ENCODE measurements at regions not wholly inside any gene's neighbourhood (a gene's known extent, or its start where the extent isn't known, plus 50 kb on each side); places are given as distances from the start of the nearest gene placed in this dataset.
"Not testable (repeated sequence)": the region's sequence is repeated elsewhere in the genome, so short reads cannot be mapped to it uniquely, and the experiment has no call there.

DNA sequence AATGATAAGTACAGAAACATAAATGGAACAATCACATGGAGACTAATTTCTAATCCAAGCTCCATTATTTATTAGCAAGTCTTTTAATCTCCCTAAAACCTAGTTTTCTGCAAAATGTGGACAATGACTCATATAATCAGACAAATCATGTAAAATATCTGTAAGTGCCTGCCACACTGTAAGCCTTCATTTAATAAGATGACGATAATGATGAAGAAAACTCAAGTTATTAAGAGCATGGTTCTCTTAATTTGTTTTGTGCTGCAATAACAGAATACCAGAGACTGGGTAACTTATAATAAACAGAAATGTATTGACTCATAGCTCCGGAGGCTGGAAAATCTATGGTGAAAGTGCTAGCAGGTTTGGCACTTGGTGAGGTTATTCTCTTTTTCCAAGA lies 535.3 kb upstream of the LRFN5 start:
- no peak for DNase-seq (ENCODE audit: low read depth)

DNA sequence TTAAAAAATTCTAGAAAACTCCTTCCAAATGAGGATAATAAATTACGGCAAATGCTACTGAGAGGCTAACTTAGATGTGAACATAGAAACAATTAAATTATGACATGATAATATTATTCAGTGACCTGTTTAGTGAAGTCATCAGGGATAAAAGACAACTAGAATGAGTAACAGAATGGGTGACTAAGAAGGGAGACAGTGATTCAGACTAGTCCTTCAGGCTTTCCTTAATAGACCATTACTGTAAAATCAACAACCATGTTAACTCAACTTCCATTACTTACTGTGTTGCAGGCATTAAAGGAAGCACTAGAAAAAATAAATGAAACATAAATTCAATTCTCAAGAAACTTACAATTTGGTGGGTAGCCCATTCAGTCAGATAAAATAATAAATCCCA lies 543.9 kb upstream of the LRFN5 start:
- DNase-seq (ENCODE audit: low read depth), result no peak

DNA sequence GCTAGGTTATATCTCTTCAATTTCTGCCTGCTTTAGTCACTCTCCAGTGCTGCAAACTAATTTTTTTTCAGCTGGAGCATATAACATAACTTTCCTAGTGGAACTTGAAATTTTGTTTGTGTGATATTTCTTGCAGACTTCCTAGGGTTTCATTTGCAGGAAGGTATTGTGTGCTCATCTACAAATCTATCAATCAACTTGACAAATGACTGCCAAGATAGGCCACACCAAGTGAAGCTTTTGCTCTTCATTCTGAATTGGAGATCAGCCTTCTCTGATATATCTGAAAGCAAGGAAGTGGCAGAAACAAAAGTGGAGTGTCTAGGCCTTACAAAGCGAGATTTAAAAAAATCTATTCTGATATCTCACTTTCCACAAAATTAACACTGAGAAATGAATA lies 551.1 kb upstream of the LRFN5 start:
- DNase-seq (ENCODE audit: low read depth), result no peak

DNA sequence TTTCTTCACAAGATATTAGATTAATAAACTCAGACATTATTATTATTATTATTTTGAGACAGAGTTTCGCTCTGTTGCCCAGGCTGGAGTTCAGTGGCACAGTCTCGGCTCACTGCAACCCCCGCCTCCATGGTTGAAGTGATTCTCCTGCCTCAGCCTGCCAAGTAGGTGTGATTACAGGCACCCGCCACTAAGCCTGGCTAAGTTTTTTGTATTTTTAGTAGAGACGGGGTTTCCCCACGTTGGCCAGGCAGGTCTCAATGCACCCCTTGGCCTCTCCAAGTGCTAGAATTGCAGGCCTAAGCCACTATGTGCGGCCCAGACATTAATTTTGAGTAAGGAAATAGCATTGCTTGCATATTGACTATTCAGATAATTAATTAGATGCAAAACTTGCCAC lies 554.9 kb upstream of the LRFN5 start:
- DNase-seq (ENCODE audit: low read depth), result no peak

DNA sequence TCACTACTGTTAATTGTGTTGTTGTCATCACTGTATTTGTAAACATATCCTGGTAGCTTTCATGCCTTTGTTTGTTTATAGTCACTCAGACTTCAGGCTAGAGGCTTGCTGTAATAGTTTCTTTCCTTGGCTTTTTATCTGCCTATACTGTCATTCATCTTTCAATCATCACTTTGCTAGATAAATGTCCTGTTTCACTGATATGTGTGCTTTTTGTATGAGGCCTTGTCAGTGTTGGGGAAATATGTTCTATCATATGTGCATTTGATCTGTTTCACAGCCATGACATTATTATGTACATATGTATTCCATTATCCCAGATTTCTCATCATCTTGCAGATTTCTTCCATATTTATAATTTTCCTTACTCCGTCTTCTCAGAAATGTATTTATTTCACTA lies 558.9 kb upstream of the LRFN5 start:
- no peak for DNase-seq (ENCODE audit: low read depth)

DNA sequence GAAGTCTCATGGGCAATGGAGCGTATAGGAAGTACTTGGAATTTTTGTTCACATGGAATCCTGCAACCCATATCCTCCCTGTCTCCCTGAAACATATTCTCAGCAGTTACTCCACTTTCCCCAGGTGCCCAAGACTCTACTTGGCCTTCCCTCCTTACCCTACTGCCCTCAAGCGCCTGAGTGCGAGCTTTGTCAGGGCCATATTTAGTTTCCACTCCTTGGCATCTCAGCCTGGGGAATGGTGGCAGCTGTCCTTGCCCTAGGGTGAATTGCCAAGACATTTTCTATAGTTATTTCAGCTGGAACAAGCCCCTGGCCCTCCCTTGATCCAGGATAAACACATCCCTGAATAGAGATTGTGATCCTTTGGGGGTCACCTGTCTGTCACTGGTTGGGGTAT lies 569.3 kb upstream of the LRFN5 start:
- DNase-seq (ENCODE audit: low read depth), result no peak

DNA sequence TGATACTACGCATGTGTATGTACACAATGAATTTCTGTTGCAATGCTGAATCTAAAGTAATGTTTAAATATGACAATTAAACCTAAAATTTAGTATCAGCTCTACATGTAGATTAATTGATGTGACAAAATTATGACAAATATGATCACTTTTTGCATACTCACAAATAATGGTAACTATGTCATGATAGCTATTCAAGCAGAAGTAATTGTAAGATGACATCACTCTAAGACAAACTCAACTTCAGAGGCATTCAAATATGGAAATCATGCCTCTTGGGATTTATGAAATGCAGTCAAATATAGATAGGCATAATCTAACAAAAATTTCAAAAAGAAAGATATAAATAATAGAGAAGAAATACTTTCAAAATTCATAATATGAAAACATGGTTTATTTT lies 571.7 kb upstream of the LRFN5 start:
- DNase-seq (ENCODE audit: low read depth), result no peak

DNA sequence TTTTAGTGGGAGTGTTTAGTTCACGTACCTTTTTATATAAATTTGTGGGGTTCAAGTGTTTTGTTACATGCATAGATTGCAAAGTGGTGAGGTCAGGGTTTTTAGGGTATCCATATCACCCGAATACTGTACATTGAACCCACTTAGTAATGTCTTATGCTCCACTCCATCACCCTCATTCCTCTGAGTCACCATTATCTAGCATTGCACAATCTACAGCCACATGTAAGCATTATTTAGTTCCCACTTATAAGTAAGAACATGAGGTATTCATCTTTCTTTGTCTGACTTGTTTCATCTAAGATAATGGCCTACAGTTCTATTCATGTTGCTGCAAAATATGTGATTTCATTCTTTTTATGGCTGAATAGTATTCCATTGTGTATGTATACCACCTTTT lies 583.7 kb upstream of the LRFN5 start:
- DNase-seq (ENCODE audit: low read depth), result peak; percentile 7

DNA sequence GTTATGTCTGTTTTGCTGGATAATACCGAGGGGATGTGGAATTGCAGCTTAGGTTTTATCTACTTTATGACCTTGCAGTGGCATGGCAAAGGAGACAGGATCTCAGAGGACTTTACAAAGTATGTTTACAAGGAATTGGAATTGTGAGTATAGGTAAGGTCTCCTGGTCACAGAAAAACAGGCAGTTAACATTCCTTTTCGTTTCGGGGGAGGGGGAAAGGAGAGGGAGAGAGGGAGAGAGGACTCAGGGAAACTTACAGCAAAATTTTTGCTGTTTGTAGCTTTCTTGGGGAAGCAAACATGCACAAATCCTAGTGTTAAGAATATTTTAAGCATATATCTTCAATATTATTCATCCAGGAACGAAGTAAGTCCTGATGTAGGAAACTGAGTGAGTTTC lies 590.5 kb upstream of the LRFN5 start:
- DNase-seq (ENCODE audit: low read depth), result no peak

DNA sequence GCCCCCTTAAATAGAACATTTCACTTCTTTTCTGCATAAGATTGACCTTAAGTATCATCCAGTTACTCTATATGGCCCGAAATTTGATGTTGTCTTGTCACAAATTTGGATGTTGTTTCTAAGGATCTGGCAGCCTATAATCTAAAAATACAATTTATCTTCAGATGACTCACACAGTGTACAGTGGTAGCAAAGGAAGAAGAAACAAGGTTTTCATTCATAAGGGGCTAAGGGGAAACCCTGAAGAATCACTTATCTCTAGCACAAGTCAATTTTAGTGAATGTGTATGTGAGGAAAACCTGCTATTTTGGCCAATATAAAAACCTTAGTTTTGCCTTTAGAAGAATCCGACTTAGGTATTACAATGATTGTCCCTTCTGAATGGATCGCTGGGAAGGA lies 606.3 kb upstream of the LRFN5 start:
- DNase-seq (ENCODE audit: low read depth), result no peak

DNA sequence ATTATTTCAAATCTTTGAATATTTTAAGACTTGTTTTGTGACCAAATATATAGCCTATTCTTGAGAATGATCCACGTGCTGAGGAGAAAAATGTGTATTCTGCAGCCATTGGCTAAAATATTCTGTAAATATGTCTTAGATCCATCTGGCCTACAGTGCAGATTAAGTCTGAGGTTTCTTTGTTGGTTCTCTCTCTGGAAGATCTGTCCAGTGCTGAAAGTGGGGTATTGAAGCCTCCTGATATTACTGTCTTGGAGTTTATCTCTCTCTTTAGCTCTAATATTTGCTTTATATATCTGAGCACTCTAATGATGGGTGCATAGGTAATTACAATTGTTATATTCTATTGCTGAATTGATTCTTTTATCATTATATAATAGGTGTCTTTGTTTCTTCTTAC lies 617.4 kb upstream of the LRFN5 start:
- DNase-seq (ENCODE audit: low read depth), result no peak

DNA sequence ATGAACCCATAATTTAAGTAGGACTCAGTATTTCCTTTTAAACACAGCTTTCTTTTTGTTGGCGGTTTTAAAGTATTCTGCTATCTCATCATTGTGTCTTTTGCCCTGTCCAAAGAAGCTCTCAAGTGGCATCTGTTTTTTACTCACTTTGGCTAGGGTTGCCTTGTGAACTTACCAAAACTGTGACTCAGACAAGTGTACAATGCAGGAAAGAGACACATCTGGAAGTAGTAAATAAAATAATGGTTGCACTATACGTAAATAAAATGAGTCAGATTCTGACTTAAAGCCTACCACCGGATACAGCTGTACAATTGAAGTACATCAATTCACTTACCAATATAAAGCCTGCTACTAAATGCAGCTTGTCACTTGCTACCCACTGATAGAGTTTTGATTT lies 619.2 kb upstream of the LRFN5 start:
- no peak for DNase-seq (ENCODE audit: low read depth)

DNA sequence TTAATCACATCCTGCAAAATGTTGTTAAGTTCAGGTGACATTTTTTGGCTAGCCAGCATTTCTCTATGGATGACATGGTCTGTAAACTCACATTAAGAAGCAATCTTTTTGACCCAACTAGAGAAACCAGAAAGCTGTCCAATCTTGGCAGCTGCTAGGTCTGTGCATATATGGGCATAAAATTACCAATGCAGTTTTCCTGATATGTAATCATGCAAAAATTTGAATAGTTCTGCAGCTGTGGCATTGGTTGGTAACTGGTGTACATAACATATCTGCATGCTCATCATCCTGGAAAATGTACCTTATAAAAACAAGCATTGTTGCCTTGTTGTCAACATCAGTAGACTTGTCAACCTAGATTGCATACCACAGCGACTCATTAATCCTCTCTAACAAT lies 620.0 kb upstream of the LRFN5 start:
- no peak for DNase-seq (ENCODE audit: low read depth)

DNA sequence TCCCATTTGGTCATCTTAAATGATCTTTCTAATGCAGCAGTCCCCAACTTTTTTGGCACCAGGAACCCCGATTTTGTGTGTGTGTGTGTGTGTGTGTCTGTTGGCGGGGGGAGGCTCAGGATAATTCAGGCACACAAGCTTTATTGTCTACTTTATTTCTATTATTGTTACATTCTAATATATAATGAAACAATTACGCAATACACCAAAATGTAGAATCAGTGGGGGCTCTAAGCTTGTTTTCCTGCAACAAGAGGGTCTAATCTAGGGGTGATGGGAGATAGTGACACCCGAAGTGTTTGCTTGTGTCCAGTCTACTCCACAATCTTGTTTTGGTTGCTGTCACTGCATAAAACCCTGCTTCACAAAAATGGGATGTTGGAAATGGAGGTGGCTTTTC lies 621.1 kb upstream of the LRFN5 start:
- DNase-seq (ENCODE audit: low read depth), result no peak

DNA sequence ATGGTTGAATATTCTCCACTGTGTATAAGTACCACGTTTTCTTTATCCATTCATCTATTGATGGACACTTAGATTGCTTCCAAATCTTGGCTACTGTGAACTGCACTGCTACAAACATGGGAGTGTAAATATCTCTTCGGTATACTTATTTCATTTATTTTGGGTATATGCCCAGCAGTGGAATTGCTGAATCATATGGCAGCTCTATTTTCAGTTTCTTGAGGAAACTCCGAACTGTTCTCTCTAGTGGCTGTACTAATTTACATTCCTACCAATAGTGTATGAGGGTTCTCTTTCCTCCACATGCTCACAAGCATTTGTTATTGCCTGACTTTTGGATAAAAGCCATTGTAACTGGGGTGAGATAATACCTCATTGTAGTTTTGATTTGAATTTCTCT lies 623.1 kb upstream of the LRFN5 start:
- no peak for DNase-seq (ENCODE audit: low read depth)

DNA sequence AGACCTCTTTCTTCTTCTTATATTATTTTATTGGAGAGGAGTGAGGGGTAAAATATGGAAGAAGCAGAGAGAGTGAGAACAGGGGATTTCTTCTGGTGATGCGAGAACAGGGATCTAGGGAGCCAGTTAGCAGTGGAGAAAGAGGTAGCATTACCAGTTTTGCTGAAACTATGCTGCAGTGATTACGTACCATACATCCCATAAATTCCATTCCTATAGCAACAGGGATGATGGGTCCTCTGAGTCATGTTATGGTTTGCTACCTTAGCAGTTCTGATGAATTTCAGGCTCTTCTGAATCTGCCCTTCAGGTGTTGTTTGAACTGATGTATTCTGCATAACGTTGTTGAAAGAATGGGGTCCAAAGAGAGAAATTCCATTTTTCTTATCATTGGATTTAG lies 625.4 kb upstream of the LRFN5 start:
- no peak for DNase-seq (ENCODE audit: low read depth)

DNA sequence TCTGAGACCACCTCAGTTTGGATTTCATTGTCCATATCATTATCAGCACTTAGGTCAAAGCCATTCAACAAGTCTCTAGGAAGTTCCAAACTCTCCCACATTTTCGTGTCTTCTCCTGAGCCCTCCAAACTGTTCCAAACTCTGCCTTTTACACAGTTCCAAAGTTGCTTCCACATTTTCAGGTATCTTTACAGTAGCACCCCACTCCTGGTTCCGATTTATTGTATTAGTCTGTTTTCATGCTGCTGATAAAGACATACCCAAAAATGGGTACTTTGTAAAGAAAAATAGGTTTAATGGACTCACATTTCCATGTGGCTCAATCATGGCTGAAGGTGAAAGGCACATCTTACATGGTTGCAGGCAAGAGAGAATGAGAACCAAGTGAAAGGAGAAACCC lies 646.4 kb upstream of the LRFN5 start:
- DNase-seq (ENCODE audit: low read depth), result not testable (repeated sequence)

DNA sequence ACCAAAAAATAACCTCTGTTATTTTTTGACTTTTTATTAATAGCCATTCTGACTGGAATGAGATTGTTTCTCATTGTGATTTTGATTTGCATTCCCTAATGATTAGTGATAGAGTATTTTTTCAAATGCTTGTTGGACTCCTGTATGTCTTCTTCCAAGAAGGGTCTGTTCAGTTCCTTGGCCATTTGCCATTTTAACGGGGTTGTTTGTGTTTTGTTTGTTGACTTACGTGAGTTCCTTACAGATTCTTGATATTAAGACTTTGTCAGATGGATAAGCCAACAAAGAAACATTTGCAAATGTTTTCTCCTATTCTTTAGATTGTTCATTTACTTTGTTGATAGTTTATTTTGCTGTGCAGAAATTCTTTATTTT lies 651.6 kb upstream of the LRFN5 start:
- no peak for DNase-seq (ENCODE audit: low read depth)

DNA sequence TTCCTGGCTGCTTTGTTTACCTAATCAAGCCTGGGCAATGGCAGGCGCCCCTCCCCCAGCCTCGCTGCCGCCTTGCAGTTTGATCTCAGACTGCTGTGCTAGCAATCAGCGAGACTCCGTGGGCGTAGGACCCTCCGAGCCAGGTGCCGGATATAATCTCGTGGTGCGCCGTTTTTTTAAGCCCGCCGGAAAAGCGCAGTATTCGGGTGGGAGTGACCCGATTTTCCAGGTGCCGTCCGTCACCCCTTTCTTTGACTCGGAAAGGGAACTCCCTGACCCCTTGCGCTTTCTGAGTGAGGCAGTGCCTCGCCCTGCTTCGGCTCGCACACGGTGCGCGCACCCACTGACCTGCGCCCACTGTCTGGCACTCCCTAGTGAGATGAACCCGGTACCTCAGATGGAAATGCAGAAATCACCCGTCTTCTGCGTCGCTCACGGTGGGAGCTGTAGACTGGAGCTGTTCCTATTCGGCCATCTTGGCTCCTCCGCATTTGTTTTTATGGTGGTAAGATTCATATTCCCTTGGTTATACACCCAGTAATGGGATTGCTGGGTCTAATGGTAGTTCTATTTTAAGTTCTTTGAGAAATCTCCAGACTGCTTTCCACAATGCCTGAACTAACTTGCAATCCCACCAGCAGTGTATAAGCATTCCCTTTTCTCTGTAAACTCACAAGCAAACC lies 652.1 kb upstream of the LRFN5 start:
- not testable (repeated sequence) for DNase-seq (ENCODE audit: low read depth)

DNA sequence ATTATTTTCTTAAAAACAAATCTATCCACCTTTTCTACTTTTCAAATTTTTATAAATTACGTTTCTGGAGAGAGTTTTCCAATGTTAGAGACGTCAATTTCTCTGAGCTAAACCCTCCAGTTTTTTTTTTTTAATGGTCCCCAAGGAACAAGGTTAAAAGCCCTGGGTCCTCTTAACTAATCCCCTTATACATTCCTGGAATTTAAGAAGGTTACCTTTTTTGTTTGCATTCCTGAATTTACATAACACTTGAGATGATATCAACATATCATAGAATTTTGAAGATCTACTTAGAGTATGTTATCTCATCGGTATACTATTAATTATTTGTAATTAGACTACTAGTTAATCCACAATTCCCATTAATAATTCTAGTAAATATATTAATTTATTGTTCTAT lies 662.2 kb upstream of the LRFN5 start:
- DNase-seq (ENCODE audit: low read depth), result no peak

DNA sequence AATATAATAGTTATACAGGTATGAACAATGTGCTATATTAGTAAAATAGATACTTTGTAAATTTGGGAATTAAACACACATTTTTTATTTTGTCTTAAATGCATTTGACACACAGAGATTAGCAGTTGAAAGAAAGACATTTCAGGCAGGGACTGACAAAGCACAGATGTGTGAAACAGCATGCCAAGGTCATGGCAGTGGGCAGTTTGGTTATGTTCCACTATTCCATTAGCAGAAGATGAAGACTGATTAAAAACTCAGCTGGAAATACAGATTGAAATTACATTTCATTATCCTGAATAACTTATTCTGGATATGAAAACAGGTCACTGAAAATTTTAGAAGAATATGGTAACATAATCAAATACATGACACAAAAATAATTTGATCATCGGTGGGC lies 669.8 kb upstream of the LRFN5 start:
- DNase-seq (ENCODE audit: low read depth), result no peak

DNA sequence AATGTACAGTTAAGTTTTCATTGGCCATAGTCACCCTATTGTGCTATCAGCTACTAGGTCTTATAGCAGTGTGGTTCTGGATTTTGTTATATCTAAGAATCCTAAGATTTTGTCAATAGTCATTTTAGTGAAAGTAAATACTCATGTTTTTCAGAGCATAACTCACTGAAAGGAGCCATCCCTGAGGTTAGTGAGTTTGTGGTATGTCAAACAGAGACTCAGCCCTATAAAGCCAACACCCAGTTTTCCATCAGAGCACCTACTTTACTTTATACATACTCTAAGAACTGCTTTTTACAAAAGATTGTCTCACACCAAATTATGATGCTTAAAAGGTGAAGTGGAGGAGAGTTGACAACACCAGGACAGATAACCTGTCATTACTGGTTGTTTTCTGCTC lies 686.3 kb upstream of the LRFN5 start:
- DNase-seq (ENCODE audit: low read depth), result no peak

DNA sequence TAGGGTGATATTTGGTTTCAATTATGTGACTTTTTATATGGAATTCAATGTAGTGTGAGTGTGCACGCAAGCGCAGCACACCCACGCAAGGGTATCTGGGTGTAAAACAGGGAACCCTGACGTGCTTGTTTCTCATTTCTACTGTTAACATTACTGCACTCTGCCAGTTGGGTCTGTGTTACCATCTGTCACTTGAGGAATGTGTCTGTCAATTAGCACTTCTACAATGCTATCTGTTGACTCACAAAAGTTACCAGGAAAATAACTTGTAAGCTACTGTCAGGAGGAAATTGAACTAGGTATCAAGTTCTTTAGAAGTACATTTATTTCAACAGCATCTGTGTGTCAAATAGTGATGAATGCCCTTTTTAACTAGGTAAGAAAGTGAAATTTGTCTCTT lies 695.5 kb upstream of the LRFN5 start:
- no peak for DNase-seq (ENCODE audit: low read depth)

DNA sequence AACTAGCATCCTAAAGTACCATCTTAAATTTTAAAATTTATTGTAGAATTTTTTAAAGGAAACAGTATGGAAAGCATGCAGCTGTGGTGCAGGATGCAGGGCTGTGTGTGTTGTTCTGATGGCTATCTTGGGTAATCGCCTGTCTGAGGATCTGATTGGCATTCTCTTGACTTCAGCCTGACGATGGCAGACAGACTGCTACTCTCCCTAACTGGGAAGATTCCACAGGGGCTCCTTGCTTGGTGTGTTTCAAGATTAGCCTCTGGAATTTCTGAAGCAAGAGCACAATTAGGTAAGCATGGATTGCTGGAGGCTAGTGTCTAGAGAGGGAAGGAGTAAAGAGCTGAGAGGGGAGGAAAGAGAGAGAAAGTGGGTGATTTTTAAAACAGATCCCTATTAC lies 696.8 kb upstream of the LRFN5 start:
- no peak for DNase-seq (ENCODE audit: low read depth)

DNA sequence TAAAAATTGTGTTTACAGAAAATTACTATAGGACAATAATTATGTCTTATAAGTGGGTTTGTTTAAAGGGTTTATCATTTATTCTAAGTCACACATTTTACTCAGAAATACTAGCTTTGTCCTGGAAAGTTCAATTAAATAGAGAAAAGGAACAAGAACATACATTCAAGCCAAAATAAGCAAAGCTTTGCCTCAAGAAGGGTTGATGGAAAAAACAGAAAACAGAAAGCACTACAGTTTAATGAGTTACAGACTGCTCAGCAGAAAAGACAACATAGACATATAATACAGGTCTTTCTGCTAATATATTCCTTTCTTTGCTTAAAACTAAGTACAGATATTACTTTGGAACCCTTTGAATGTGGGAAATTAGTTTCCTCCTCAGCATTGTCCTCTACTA lies 703.0 kb upstream of the LRFN5 start:
- no peak for DNase-seq (ENCODE audit: low read depth)

Measured in amniotic epithelial cell (primary cell).